H9 (cell line): ENCODE measurements at regions not wholly inside any gene's neighbourhood (a gene's known extent, or its start where the extent isn't known, plus 50 kb on each side); places are given as distances from the start of the nearest gene placed in this dataset.

Experiments
- DNase-seq: peaks from one replicate; pipeline ENCODE4 v3.0.0-alpha.2; 2017
- H2AFZ ChIP-seq: one replicate; pipeline ENCODE4 v1.6.1; 2013; ENCODE audit warnings: mild to moderate bottlenecking, low read length, control low read depth, moderate library complexity
- H2AK5ac ChIP-seq: 2 replicates; pipeline ENCODE4 v1.6.1; 2013; ENCODE audit warnings: low read length, control low read depth, mixed read lengths; ENCODE audit not compliant: insufficient read length
- H2BK120ac ChIP-seq: one replicate; pipeline ENCODE4 v1.6.1; 2013; ENCODE audit warnings: low read depth, mild to moderate bottlenecking, low read length, control low read depth, inconsistent platforms; ENCODE audit not compliant: poor library complexity, severe bottlenecking
- H2BK12ac ChIP-seq: 2 replicates; pipeline ENCODE4 v1.6.1; 2013; ENCODE audit warnings: low read length, control low read depth, mixed read lengths, low read depth; ENCODE audit not compliant: insufficient read length
- H2BK15ac ChIP-seq: 2 replicates; pipeline ENCODE4 v1.6.1; 2013; ENCODE audit warnings: low read depth, low read length, control low read depth
- H2BK20ac ChIP-seq: one replicate; pipeline ENCODE4 v1.6.1; 2013; ENCODE audit warnings: low read depth, mild to moderate bottlenecking, low read length, control low read depth, inconsistent platforms; ENCODE audit not compliant: poor library complexity, severe bottlenecking
- H2BK5ac ChIP-seq: 2 replicates; pipeline ENCODE4 v1.6.1; 2013; ENCODE audit warnings: low read length, control low read depth, mixed read lengths; ENCODE audit not compliant: insufficient read length
- H3K14ac ChIP-seq: 2 replicates; pipeline ENCODE4 v1.6.1; 2013; ENCODE audit warnings: low read length, control low read depth; ENCODE audit not compliant: insufficient read depth
- H3K18ac ChIP-seq: 2 replicates; pipeline ENCODE4 v1.6.1; 2013; ENCODE audit warnings: low read depth, mild to moderate bottlenecking, mixed read lengths, low read length, control low read depth; ENCODE audit not compliant: insufficient read length
- H3K23ac ChIP-seq: 2 replicates; pipeline ENCODE4 v1.6.1; 2013; ENCODE audit warnings: low read length, control low read depth, mixed read lengths, low read depth; ENCODE audit not compliant: insufficient read length
- H3K23me2 ChIP-seq: 2 replicates; pipeline ENCODE4 v1.6.1; 2013; ENCODE audit warnings: low read depth, mild to moderate bottlenecking, mixed read lengths, low read length, control low read depth; ENCODE audit not compliant: insufficient read length, poor library complexity, severe bottlenecking
- H3K27ac ChIP-seq: 2 replicates; pipeline ENCODE4 v1.5.1; 2013; ENCODE audit warnings: low read length, control low read depth, mixed read lengths, low read depth; ENCODE audit not compliant: insufficient read length
- H3K27me3 ChIP-seq: 2 replicates; pipeline ENCODE4 v1.6.1; 2013; ENCODE audit warnings: low read length, control low read depth, inconsistent platforms; ENCODE audit not compliant: insufficient read depth
- H3K4ac ChIP-seq: 2 replicates; pipeline ENCODE4 v1.6.1; 2013; ENCODE audit warnings: low read depth, mild to moderate bottlenecking, control low read depth, inconsistent platforms, low read length, moderate library complexity
- H3K4me1 ChIP-seq: 2 replicates; pipeline ENCODE4 v1.6.1; 2013; ENCODE audit warnings: low read length, control low read depth, inconsistent platforms; ENCODE audit not compliant: insufficient read depth
- H3K4me2 ChIP-seq: 2 replicates; pipeline ENCODE4 v1.6.1; 2013; ENCODE audit warnings: low read length, control low read depth, mixed read lengths; ENCODE audit not compliant: insufficient read length, insufficient read depth
- H3K56ac ChIP-seq: 2 replicates; pipeline ENCODE4 v1.6.1; 2013; ENCODE audit warnings: low read depth, mild to moderate bottlenecking, mixed read lengths, low read length, control low read depth; ENCODE audit not compliant: insufficient read length
- H3K79me1 ChIP-seq: 2 replicates; pipeline ENCODE4 v1.6.1; 2013; ENCODE audit warnings: low read depth, mild to moderate bottlenecking, moderate library complexity, low read length, control low read depth, inconsistent platforms; ENCODE audit not compliant: insufficient read depth, poor library complexity, severe bottlenecking
- H3K79me2 ChIP-seq: 2 replicates; pipeline ENCODE4 v1.6.1; 2013; ENCODE audit warnings: low read length, control low read depth, inconsistent platforms; ENCODE audit not compliant: insufficient read depth
- H3K9ac ChIP-seq: 2 replicates; pipeline ENCODE4 v1.6.1; 2013; ENCODE audit warnings: low read length, control low read depth, mixed read lengths; ENCODE audit not compliant: insufficient read length; ENCODE audit errors: extremely low read depth
- H3K9me3 ChIP-seq: one replicate; pipeline ENCODE4 v1.6.1; 2013; ENCODE audit warnings: low read depth, low read length, inconsistent platforms; ENCODE audit not compliant: control insufficient read depth
- H3T11ph ChIP-seq: one replicate; pipeline ENCODE4 v1.6.1; 2013; ENCODE audit warnings: mild to moderate bottlenecking, low read length, control low read depth, inconsistent platforms
- H4K20me1 ChIP-seq: one replicate; pipeline ENCODE4 v1.6.1; 2013; ENCODE audit not compliant: control insufficient read depth, insufficient read length, insufficient read depth
- H4K5ac ChIP-seq: 2 replicates; pipeline ENCODE4 v1.6.1; 2013; ENCODE audit warnings: low read depth, mild to moderate bottlenecking, mixed read lengths, low read length, control low read depth; ENCODE audit not compliant: insufficient read length
- H4K8ac ChIP-seq: replicated peaks from 2 replicates; pipeline ENCODE4 v1.6.1; 2013; ENCODE audit warnings: low read length, control low read depth, mixed read lengths, low read depth; ENCODE audit not compliant: insufficient read length
- H4K91ac ChIP-seq: 2 replicates; pipeline ENCODE4 v1.6.1; 2013; ENCODE audit warnings: low read depth, mild to moderate bottlenecking, moderate library complexity, mixed read lengths, low read length, control low read depth; ENCODE audit not compliant: insufficient read length
- H3K27ac Mint-ChIP-seq, 3 experiments: 2 replicates in 2 of 3; 3 replicates in 1 of 3; pipeline ENCODE4 v1.8.0; 2020 to 2021; ENCODE audit warnings: mixed read lengths in 3 of 3, mild to moderate bottlenecking in 1 of 3, moderate library complexity in 1 of 3
- H3K27me3 Mint-ChIP-seq: 2 replicates; pipeline ENCODE4 v1.8.0; 2021; ENCODE audit warnings: low read depth, mild to moderate bottlenecking, moderate library complexity, mixed read lengths
- H3K36me3 Mint-ChIP-seq, 3 experiments: 2 replicates in 2 of 3; 3 replicates in 1 of 3; pipeline ENCODE4 v1.8.0; 2020 to 2021; ENCODE audit warnings: low read depth in 3 of 3, mixed read lengths in 3 of 3; ENCODE audit not compliant: insufficient read depth in 1 of 3
- H3K4me1 Mint-ChIP-seq, 2 experiments: 2 replicates each; pipeline ENCODE4 v1.8.0; 2020; ENCODE audit warnings: mixed read lengths in 2 of 2
- H3K4me3 Mint-ChIP-seq, 2 experiments: 2 replicates in 1 of 2; 3 replicates in 1 of 2; pipeline ENCODE4 v1.8.0; 2020 to 2021; ENCODE audit warnings: mild to moderate bottlenecking in 2 of 2, mixed read lengths in 2 of 2, moderate library complexity in 1 of 2
- H3K9me3 Mint-ChIP-seq, 2 experiments: 2 replicates in 1 of 2; 3 replicates in 1 of 2; pipeline ENCODE4 v1.8.0; 2020; ENCODE audit warnings: mild to moderate bottlenecking in 2 of 2, mixed read lengths in 2 of 2, moderate library complexity in 1 of 2
- TF ChIP-seq, protein P1 (sequence below): fragments of 200-600 bp; sonication (generic); conservative IDR thresholded peaks from 3 replicates; pipeline ENCODE4 v1.8.0; 2021; ENCODE audit warnings: antibody characterized with exemption, mild to moderate bottlenecking

- Histone ChIP-seq H2BK120ac (no peak overlapping the region), H2BK5ac (no peak overlapping the region), H3K9me3 (peaks cover 24% of the 10 kb centered on the region), H3K27me3 (no peaks in the 10 kb centered on the region), H3K4me1 (no peaks in the 10 kb centered on the region), H3K14ac (no peak overlapping the region), H4K5ac (no peak overlapping the region), H3T11ph (no peak overlapping the region), H3K4me2 (no peak overlapping the region), H2BK12ac (no peak overlapping the region), H4K91ac (no peak overlapping the region), H2AFZ (no peak overlapping the region), H4K8ac (no peak overlapping the region), H3K9ac (no peak overlapping the region), H2AK5ac (no peak overlapping the region), H2BK15ac (no peak overlapping the region), H3K56ac (no peak overlapping the region), H3K4ac (no peak overlapping the region), H3K79me1 (no peaks in the 10 kb centered on the region), H3K23me2 (no peaks in the 10 kb centered on the region), H2BK20ac (no peak overlapping the region), H3K79me2 (no peaks in the 10 kb centered on the region), H3K18ac (no peak overlapping the region), H4K20me1 (no peaks in the 10 kb centered on the region), H3K27ac (no peak overlapping the region), H3K23ac (no peak overlapping the region)
- Mint-ChIP-seq H3K9me3 (peaks cover 36% of the 10 kb centered on the region in 2 experiments), H3K36me3 (peaks cover 6 to 7% (median 6%) of the 10 kb centered on the region in 3 experiments; a peak in 6 of 7 replicates), H3K27me3 (peaks cover 12% of the 10 kb centered on the region), H3K4me3 (no peak overlapping the region), H3K4me1 (peaks cover 0 to 4% of the 10 kb centered on the region in 2 experiments; a peak in 2 of 4 replicates), H3K27ac (no peak overlapping the region)
- TF ChIP-seq, protein P1, sequence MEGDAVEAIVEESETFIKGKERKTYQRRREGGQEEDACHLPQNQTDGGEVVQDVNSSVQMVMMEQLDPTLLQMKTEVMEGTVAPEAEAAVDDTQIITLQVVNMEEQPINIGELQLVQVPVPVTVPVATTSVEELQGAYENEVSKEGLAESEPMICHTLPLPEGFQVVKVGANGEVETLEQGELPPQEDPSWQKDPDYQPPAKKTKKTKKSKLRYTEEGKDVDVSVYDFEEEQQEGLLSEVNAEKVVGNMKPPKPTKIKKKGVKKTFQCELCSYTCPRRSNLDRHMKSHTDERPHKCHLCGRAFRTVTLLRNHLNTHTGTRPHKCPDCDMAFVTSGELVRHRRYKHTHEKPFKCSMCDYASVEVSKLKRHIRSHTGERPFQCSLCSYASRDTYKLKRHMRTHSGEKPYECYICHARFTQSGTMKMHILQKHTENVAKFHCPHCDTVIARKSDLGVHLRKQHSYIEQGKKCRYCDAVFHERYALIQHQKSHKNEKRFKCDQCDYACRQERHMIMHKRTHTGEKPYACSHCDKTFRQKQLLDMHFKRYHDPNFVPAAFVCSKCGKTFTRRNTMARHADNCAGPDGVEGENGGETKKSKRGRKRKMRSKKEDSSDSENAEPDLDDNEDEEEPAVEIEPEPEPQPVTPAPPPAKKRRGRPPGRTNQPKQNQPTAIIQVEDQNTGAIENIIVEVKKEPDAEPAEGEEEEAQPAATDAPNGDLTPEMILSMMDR, result no peak
- DNase-seq, result no peak
These were observed 178.0 kb upstream of the AJAP1 start for GRCh38 chr1:4476394-4476793.
